SK-N-SH (cell line): ENCODE measurements at regions not wholly inside any gene's neighbourhood (a gene's known extent, or its start where the extent isn't known, plus 50 kb on each side); places are given as distances from the start of the nearest gene placed in this dataset.

Source experiments
- CTCF ChIA-PET: fragments of 300-600, 350-600 bp; formaldehyde crosslinking; extraction: SDS; loops from one replicate; lab custom pipeline; 2021; lab: Yijun Ruan, JAX
- POLR2A ChIA-PET: fragments of 350-600 bp; sonication (Branson Sonifier 250); formaldehyde crosslinking; extraction: SDS; loops from one replicate; lab custom pipeline; 2020; ENCODE audit warnings: antibody characterized with exemption, inconsistent platforms; lab: Yijun Ruan, JAX
- DNase-seq: peaks from one replicate; pipeline ENCODE4 v3.0.0; 2012
- H2AFZ ChIP-seq: fragments of 200-600 bp; sonication (generic); 2 replicates; pipeline ENCODE4 v1.8.1; 2016; ENCODE audit warnings: antibody characterized with exemption, mild to moderate bottlenecking, low read depth
- H3F3A ChIP-seq: fragments of 200-600 bp; sonication (generic); replicated peaks from 2 replicates; pipeline ENCODE3; 2016; ENCODE audit warnings: antibody characterized with exemption, mild to moderate bottlenecking; ENCODE audit not compliant: insufficient read depth
- H3K27ac ChIP-seq, 2 experiments: fragments of 200-500 bp in 1 of 2; fragments of 200-600 bp in 1 of 2; sonication (Bioruptor generic) in 1 of 2; sonication (generic), shearing (Covaris generic) in 1 of 2; 2 replicates each; pipeline versions ENCODE4 v1.5.1 to v1.6.1; 2014 to 2016; ENCODE audit warnings: low read depth in 2 of 2, inconsistent platforms in 1 of 2, low read length in 1 of 2, mild to moderate bottlenecking in 1 of 2, mixed read lengths in 1 of 2
- H3K27me3 ChIP-seq: fragments of 200-600 bp; sonication (generic), shearing (Covaris generic); 2 replicates; pipeline ENCODE4 v1.6.1; 2016; ENCODE audit warnings: mixed run types; ENCODE audit not compliant: insufficient read depth
- H3K36me3 ChIP-seq, 2 experiments: fragments of 200-500 bp in 1 of 2; fragments of 200-600 bp in 1 of 2; sonication (Bioruptor generic) in 1 of 2; sonication (generic) in 1 of 2; replicated peaks in 1 of 2; 2 replicates each; pipeline versions ENCODE3 to v1.5.1; 2014 to 2016; ENCODE audit warnings: low read length in 1 of 2, mild to moderate bottlenecking in 1 of 2; ENCODE audit not compliant: insufficient read depth in 2 of 2, control insufficient read depth in 1 of 2
- H3K4me1 ChIP-seq, 2 experiments: fragments of 200-500 bp in 1 of 2; fragments of 200-600 bp in 1 of 2; sonication (Bioruptor generic) in 1 of 2; sonication (generic), shearing (Covaris generic) in 1 of 2; 2 replicates each; pipeline versions ENCODE4 v1.5.1 to v1.6.1; 2014 to 2016; ENCODE audit warnings: low read depth in 1 of 2, low read length in 1 of 2, mixed run types in 1 of 2; ENCODE audit not compliant: insufficient read depth in 2 of 2, control insufficient read depth in 1 of 2
- H3K4me2 ChIP-seq: fragments of 200-600 bp; sonication (generic), shearing (Covaris generic); 2 replicates; pipeline ENCODE4 v1.6.1; 2017; ENCODE audit warnings: mixed run types
- H3K4me3 ChIP-seq, 2 experiments: fragments of 200-500 bp in 1 of 2; fragments of 200-600 bp in 1 of 2; sonication (Bioruptor generic) in 1 of 2; sonication (generic), shearing (Covaris generic) in 1 of 2; 2 replicates each; pipeline versions ENCODE4 v1.5.1 to v1.8.1; 2014 to 2016; ENCODE audit warnings: low read depth in 2 of 2, inconsistent platforms in 1 of 2, low read length in 1 of 2, mild to moderate bottlenecking in 1 of 2, mixed read lengths in 1 of 2, moderate library complexity in 1 of 2
- H3K79me2 ChIP-seq: fragments of 200-600 bp; sonication (generic); 2 replicates; pipeline ENCODE4 v1.8.1; 2017; ENCODE audit warnings: mild to moderate bottlenecking; ENCODE audit not compliant: insufficient read depth
- H3K9ac ChIP-seq: fragments of 200-600 bp; sonication (generic); 2 replicates; pipeline ENCODE4 v1.6.1; 2017; ENCODE audit warnings: mixed run types
- H3K9me2 ChIP-seq: fragments of 200-600 bp; sonication (generic); 2 replicates; pipeline ENCODE4 v1.6.1; 2017; ENCODE audit warnings: mixed run types
- H3K9me3 ChIP-seq: fragments of 200-600 bp; sonication (generic); 2 replicates; pipeline ENCODE4 v1.6.1; 2017; ENCODE audit warnings: mixed run types, mild to moderate bottlenecking, moderate library complexity
- H4K20me1 ChIP-seq: fragments of 200-600 bp; sonication (generic); 2 replicates; pipeline ENCODE4 v1.6.1; 2017; ENCODE audit warnings: mild to moderate bottlenecking, mixed run types; ENCODE audit not compliant: insufficient read depth
- CHD2 ChIP-seq: fragments of 150-350 bp; IDR thresholded peaks from 2 replicates; pipeline ENCODE4 v1.6.1; 2018; ENCODE audit warnings: low read length; ENCODE audit not compliant: partially characterized antibody
- CTCF ChIP-seq: fragments of 200-600 bp; sonication (generic); IDR thresholded peaks from 2 replicates; pipeline ENCODE4 v1.6.1; 2017; ENCODE audit warnings: antibody characterized with exemption, mild to moderate bottlenecking, moderate library complexity
- ELF1 ChIP-seq: IDR thresholded peaks from 2 replicates; pipeline ENCODE4 v1.4.0; 2012
- EP300 ChIP-seq, 2 experiments: IDR thresholded peaks; 2 replicates each; pipeline versions ENCODE4 v1.4.0 to v1.6.1; 2012; ENCODE audit warnings: borderline replicate concordance in 1 of 2, low read depth in 1 of 2, low read length in 1 of 2
- FOSL2 ChIP-seq: IDR thresholded peaks from 2 replicates; pipeline ENCODE4 v1.4.0; 2012; ENCODE audit warnings: low read depth, mild to moderate bottlenecking, moderate library complexity, borderline replicate concordance
- FOXJ3 ChIP-seq: sonication (generic); formaldehyde crosslinking; IDR thresholded peaks from 2 replicates; pipeline ENCODE4 v1.5.1; 2020; ENCODE audit warnings: mild to moderate bottlenecking, missing genetic modification reagents
- FOXM1 ChIP-seq: IDR thresholded peaks from 2 replicates; pipeline ENCODE4 v1.4.0; 2012; ENCODE audit warnings: low read depth, mild to moderate bottlenecking
- GABPA ChIP-seq: IDR thresholded peaks from 2 replicates; pipeline ENCODE4 v1.4.0; 2012; ENCODE audit warnings: low read depth, mild to moderate bottlenecking
- NFIC ChIP-seq: IDR thresholded peaks from 2 replicates; pipeline ENCODE4 v1.4.0; 2012; ENCODE audit warnings: borderline replicate concordance
- POLR2AphosphoS5 ChIP-seq: IDR thresholded peaks from 2 replicates; pipeline ENCODE4 v1.6.1; 2012; ENCODE audit warnings: low read depth, low read length
- RFX5 ChIP-seq: IDR thresholded peaks from 2 replicates; pipeline ENCODE4 v1.6.1; 2012; ENCODE audit warnings: mild to moderate bottlenecking, improper control_type of control experiment, low read length
- RXRA ChIP-seq: IDR thresholded peaks from 2 replicates; pipeline ENCODE4 v1.4.0; 2012; ENCODE audit warnings: low read depth, mild to moderate bottlenecking, borderline replicate concordance
- SIN3A ChIP-seq: IDR thresholded peaks from 2 replicates; pipeline ENCODE4 v1.6.1; 2012; ENCODE audit warnings: low read depth, mild to moderate bottlenecking, low read length, moderate library complexity, borderline replicate concordance
- TAF1 ChIP-seq: IDR thresholded peaks from 2 replicates; pipeline ENCODE4 v1.6.1; 2012; ENCODE audit warnings: low read depth, mild to moderate bottlenecking, low read length, moderate library complexity, borderline replicate concordance
- YY1 ChIP-seq: IDR thresholded peaks from 2 replicates; pipeline ENCODE4 v1.4.0; 2012; ENCODE audit warnings: low read depth, mild to moderate bottlenecking
- ZBTB33 ChIP-seq: IDR thresholded peaks from 2 replicates; pipeline ENCODE4 v1.4.0; 2012; ENCODE audit warnings: low read depth, borderline replicate concordance
- WGBS: methylation state at CpG from one replicate; pipeline ENCODE4 v1.1.6; 2017; ENCODE audit warnings: low lambda C conversion rate; 5-methylcytosine and 5-hydroxymethylcytosine counted together
- TF ChIP-seq, protein P1 (sequence below): fragments of 150-350 bp; IDR thresholded peaks from 2 replicates; pipeline ENCODE4 v1.6.1; 2017; ENCODE audit warnings: antibody characterized with exemption, low read length, low read depth, borderline replicate concordance
- TF ChIP-seq, protein P2 (sequence below): IDR thresholded peaks from 2 replicates; pipeline ENCODE4 v1.6.1; 2012; ENCODE audit warnings: mild to moderate bottlenecking, low read depth, low read length, moderate library complexity
- TF ChIP-seq, protein P3 (sequence below): IDR thresholded peaks from 2 replicates; pipeline ENCODE4 v1.4.0; 2012; ENCODE audit warnings: low read depth, borderline replicate concordance

GRCh38 chr13:44013758-44014291 is 134.1 kb downstream of the LACC1 start (continued):
- TF ChIP-seq FOSL2 = peak; percentile 61; the same call in 1 of the 2 replicates
- TF ChIP-seq, all 33 proteins: peak for 7

GRCh38 chr13:44014501-44014900 is 134.8 kb downstream of the LACC1 start:
- Histone ChIP-seq H3K4me1 (peaks cover 0 to 7% of the 10 kb centered on the region in 2 experiments; a peak in 2 of 4 replicates), H3K27me3 (no peaks in the 10 kb centered on the region), H2AFZ (no peak overlapping the region), H3K36me3 (no peaks in the 10 kb centered on the region), H3F3A (peaks cover 6% of the 10 kb centered on the region), H4K20me1 (no peaks in the 10 kb centered on the region), H3K4me2 (no peak overlapping the region), H3K9me2 (no peaks in the 10 kb centered on the region), H3K9ac (no peak overlapping the region), H3K9me3 (no peaks in the 10 kb centered on the region), H3K4me3 (no peak overlapping the region), H3K79me2 (no peaks in the 10 kb centered on the region), H3K27ac (peak overlapping the region; percentile 71 to 72; a peak in 3 of 4 replicates)
- no peak for TF ChIP-seq RXRA
- TF ChIP-seq RFX5 = no peak
- TF ChIP-seq, protein P1, sequence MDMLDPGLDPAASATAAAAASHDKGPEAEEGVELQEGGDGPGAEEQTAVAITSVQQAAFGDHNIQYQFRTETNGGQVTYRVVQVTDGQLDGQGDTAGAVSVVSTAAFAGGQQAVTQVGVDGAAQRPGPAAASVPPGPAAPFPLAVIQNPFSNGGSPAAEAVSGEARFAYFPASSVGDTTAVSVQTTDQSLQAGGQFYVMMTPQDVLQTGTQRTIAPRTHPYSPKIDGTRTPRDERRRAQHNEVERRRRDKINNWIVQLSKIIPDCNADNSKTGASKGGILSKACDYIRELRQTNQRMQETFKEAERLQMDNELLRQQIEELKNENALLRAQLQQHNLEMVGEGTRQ = no peak
- no peak for TF ChIP-seq ELF1
- no peak for TF ChIP-seq SIN3A
- TF ChIP-seq, protein P2, sequence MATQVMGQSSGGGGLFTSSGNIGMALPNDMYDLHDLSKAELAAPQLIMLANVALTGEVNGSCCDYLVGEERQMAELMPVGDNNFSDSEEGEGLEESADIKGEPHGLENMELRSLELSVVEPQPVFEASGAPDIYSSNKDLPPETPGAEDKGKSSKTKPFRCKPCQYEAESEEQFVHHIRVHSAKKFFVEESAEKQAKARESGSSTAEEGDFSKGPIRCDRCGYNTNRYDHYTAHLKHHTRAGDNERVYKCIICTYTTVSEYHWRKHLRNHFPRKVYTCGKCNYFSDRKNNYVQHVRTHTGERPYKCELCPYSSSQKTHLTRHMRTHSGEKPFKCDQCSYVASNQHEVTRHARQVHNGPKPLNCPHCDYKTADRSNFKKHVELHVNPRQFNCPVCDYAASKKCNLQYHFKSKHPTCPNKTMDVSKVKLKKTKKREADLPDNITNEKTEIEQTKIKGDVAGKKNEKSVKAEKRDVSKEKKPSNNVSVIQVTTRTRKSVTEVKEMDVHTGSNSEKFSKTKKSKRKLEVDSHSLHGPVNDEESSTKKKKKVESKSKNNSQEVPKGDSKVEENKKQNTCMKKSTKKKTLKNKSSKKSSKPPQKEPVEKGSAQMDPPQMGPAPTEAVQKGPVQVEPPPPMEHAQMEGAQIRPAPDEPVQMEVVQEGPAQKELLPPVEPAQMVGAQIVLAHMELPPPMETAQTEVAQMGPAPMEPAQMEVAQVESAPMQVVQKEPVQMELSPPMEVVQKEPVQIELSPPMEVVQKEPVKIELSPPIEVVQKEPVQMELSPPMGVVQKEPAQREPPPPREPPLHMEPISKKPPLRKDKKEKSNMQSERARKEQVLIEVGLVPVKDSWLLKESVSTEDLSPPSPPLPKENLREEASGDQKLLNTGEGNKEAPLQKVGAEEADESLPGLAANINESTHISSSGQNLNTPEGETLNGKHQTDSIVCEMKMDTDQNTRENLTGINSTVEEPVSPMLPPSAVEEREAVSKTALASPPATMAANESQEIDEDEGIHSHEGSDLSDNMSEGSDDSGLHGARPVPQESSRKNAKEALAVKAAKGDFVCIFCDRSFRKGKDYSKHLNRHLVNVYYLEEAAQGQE = no peak
- TF ChIP-seq CHD2 = no peak
- no peak for TF ChIP-seq FOSL2
- no peak for TF ChIP-seq YY1
- no peak for TF ChIP-seq GABPA
- TF ChIP-seq TAF1 = no peak
- no peak for TF ChIP-seq FOXM1
- TF ChIP-seq EP300 (IDR thresholded peaks at IDR 0.05; ENCODE audit: borderline replicate concordance in 1 of 2, low read depth in 1 of 2, low read length in 1 of 2) = no peak
- no peak for TF ChIP-seq FOXJ3 (CRISPR knock-in tag)
- no peak for TF ChIP-seq CTCF
- TF ChIP-seq POLR2AphosphoS5 = no peak
- no peak for TF ChIP-seq ZBTB33
- no peak for TF ChIP-seq NFIC
- TF ChIP-seq, protein P3, sequence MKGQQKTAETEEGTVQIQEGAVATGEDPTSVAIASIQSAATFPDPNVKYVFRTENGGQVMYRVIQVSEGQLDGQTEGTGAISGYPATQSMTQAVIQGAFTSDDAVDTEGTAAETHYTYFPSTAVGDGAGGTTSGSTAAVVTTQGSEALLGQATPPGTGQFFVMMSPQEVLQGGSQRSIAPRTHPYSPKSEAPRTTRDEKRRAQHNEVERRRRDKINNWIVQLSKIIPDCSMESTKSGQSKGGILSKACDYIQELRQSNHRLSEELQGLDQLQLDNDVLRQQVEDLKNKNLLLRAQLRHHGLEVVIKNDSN = no peak
- DNase-seq = no peak
- 92% methylated on average over 8 of the region's 8 CpGs for WGBS
- ChIA-PET POLR2A (no interaction called here), CTCF (interaction anchor here (0.9 to 1.5 kb wide), 2 partner anchors 18 to 107 kb away, joined by 3 to 4 read pairs; no protein-coding TSS in a partner anchor)
